Small intestine (tissue), 7 donors: ENCODE measurements at regions not wholly inside any gene's neighbourhood (a gene's known extent, or its start where the extent isn't known, plus 50 kb on each side); places are given as distances from the start of the nearest gene placed in this dataset.

ENCODE experiments used
- DNase-seq, 2 donors: peaks; one replicate each; pipeline versions ENCODE4 v3.0.0 to v3.0.0-alpha.2; 2013
- FAIRE-seq: peaks from 2 replicates; lab custom pipeline; 2012; peaks lifted over from hg19 to GRCh38; lab: Jason Lieb, UNC
- H3K27ac ChIP-seq, 3 donors: one replicate each; pipeline ENCODE4 v1.5.1; 2013; ENCODE audit warnings: low read length in 2 of 3, mild to moderate bottlenecking in 2 of 3, control low read depth in 1 of 3, inconsistent platforms in 1 of 3, low read depth in 1 of 3, moderate library complexity in 1 of 3
- H3K27me3 ChIP-seq, 3 donors: one replicate each; pipeline ENCODE4 v1.6.1; 2013; ENCODE audit warnings: low read length in 3 of 3, inconsistent platforms in 1 of 3; ENCODE audit not compliant: control insufficient read depth in 3 of 3, insufficient read depth in 3 of 3
- H3K36me3 ChIP-seq, 3 donors: one replicate each; pipeline ENCODE4 v1.6.1; 2013; ENCODE audit warnings: low read length in 3 of 3, inconsistent platforms in 1 of 3, low read depth in 1 of 3, mild to moderate bottlenecking in 1 of 3, moderate library complexity in 1 of 3; ENCODE audit not compliant: control insufficient read depth in 3 of 3, insufficient read depth in 2 of 3
- H3K4me1 ChIP-seq, 3 donors: one replicate each; pipeline ENCODE4 v1.6.1; 2013; ENCODE audit warnings: low read length in 2 of 3, inconsistent platforms in 1 of 3, low read depth in 1 of 3, mild to moderate bottlenecking in 1 of 3, moderate library complexity in 1 of 3; ENCODE audit not compliant: control insufficient read depth in 3 of 3, insufficient read depth in 2 of 3
- H3K4me3 ChIP-seq, 3 donors: one replicate each; pipeline ENCODE4 v1.5.1; 2013; ENCODE audit warnings: low read length in 3 of 3, control low read depth in 1 of 3, inconsistent platforms in 1 of 3, low read depth in 1 of 3, mild to moderate bottlenecking in 1 of 3, moderate library complexity in 1 of 3
- H3K9me3 ChIP-seq, 2 donors: one replicate each; pipeline ENCODE4 v1.6.1; 2013; ENCODE audit warnings: low read depth in 1 of 2, low read length in 1 of 2; ENCODE audit not compliant: control insufficient read depth in 2 of 2, insufficient read depth in 1 of 2
- WGBS, 3 donors: extraction: QIAGEN DNeasy Blood & Tissue Kit; methylation state at CpG; one replicate each; pipeline ENCODE4 v1.1.7; 2013; 5-methylcytosine and 5-hydroxymethylcytosine counted together
- donor health status: healthy with polysubstance abuse.
- donor health status: control.
- donor health status: control.
- donor health status: Bipolar disorder and iron deficiency.
- donor health status: healthy.

DNA sequence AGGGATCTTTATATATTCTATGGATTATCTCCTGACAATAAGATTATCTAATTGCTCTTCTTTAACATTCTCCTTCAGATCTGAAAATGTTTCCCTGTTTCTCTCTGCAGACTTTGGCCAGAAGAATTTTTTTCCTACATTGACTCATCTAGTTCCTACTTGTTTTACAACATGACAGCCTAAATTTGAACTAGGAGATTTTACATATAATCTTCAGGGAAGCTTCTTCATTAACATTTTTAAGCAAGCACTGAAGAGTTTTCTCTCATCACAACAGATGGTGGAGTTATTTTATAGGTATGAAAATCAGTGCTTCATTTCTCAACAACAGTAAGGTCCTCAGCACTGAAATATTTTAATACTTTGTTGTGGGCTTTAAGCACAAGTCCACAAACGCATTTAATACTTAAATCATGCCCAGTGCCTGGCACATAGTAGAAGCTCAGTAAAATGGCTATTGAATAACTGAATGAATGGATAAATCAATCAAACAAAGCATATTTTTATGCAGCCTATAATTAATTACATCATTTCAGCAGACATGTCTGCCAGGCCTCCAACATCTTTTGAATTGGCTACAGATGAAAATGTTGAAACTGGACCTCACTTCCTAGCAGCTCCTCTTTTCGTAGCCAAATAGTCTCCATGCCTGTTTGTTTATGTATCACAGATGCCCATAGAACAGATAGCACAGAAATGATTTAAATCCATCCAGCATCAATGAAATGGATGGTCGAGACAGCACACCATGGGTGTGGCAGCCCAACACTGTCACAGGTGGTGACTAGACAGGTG lies 117.3 kb upstream of the POU2AF2 start:
- DNase-seq = no peak
- H3K27me3 ChIP-seq = no peaks in the 10 kb centered on the region
- 53 to 80% (median 66%) methylated on average over 3 of the region's 3 CpGs for WGBS, 3 donors
- H3K9me3 ChIP-seq = no peaks in the 10 kb centered on the region
- FAIRE-seq = no peak
- H3K4me3 ChIP-seq = no peak overlapping the region
- H3K4me1 ChIP-seq = no peaks in the 10 kb centered on the region
- no peak overlapping the region for H3K27ac ChIP-seq
- no peaks in the 10 kb centered on the region for H3K36me3 ChIP-seq

DNA sequence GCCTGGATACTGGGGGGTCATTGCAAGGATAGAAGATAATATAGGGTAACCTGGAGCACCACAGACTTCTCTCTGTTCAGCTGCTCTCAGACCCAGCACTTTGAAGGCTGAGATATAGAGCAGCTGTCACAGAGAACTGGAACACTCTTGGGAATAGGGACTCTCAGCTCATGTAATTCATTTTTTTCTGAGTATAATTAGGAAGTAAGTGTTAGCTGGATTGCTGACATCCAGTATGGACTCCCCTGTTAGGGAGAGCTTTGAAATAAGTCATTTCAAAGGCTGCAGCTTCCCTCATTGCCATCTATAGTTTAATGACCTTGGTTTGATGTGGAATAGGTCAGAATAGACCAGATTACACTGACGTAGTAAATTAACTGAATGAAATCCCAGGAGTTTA lies 120.8 kb upstream of the POU2AF2 start:
- Histone ChIP-seq H3K4me1 (no peaks in the 10 kb centered on the region), H3K9me3 (no peaks in the 10 kb centered on the region), H3K4me3 (no peak overlapping the region), H3K27ac (no peak overlapping the region), H3K27me3 (no peaks in the 10 kb centered on the region), H3K36me3 (no peaks in the 10 kb centered on the region)
- DNase-seq (no peak), FAIRE-seq (no peak)
- WGBS, 3 donors = 53 to 73% (median 69%) methylated on average over 1 of the region's 1 CpG

DNA sequence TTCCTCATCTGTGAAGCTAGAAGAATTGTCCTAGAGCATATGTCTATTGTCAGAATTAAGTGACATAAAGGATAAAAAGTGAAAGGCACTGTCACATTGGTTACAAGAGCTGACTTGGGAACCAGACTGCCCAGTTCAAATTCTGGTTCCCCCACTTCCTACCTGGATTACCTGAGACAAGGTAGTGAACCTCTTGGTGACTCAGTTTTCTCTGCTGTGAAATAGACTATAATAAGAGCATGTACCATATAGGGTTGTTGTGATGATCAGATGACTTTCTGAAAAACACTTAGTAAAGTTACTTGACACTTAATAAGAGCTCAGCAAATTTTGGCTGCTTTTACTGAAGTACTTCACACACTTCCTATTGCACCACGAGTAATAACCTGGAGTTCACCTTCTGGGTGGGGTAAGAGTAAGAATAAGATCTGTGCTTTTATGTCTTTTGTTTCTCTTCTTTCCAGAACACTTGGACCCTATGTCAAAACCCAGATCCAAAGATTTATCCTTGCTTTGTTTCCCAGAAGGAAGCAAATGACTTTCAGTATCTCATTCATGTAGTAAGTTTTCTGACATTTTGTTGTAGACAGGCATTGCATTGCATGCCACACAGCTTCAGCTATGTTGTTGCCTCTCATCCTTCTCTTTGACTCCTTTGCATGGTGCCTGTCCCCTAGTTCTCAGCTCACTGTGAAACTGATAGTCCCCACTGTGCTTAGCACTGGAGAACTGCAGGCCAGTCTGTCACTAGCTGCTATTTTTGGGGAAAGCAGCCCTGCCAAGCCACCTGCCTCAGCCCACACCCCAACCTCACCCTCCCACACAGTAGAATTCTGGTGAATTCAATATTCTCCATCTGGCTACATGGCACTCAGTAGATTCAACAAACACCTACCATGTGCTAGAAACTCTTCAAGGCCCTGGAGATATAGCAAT lies 121.8 kb upstream of the POU2AF2 start:
- H3K27ac ChIP-seq = no peak overlapping the region
- H3K4me1 ChIP-seq = no peaks in the 10 kb centered on the region
- H3K4me3 ChIP-seq = no peak overlapping the region
- DNase-seq (no peak), FAIRE-seq (no peak)
- WGBS, 3 donors = 26 to 36% (median 32%) methylated on average over 1 of the region's 1 CpG
- H3K9me3 ChIP-seq = no peaks in the 10 kb centered on the region
- H3K27me3 ChIP-seq = no peaks in the 10 kb centered on the region
- H3K36me3 ChIP-seq = no peaks in the 10 kb centered on the region

DNA sequence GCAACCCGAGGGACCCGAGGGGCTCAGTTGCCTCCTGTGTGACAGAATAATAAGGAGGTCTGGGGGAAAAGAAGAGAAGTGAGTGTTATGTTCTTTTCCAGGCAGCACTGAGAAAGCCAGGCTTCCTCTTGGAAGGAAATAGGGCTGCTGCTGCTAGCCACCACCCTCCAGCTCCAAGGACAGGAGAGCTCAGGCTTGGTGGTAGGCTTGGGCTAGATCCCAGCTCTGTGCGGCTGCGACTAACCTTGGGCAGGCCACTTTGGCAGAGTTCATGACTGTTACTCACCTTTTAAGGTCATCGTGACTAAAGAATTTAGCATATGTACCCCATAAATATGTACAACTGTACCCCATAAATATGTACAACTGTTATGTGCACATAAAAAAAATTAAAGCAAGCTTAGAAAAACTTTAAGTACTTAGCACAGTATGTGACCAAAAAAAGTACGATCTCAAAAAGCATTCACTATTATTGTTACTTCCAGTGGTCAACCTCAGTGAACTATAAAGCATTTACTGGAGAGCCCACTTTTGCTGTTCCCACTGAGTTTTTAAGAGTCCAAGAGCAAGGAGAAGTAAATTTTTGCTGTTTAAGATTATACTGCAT lies 124.7 kb upstream of the POU2AF2 start:
- Histone ChIP-seq H3K36me3 (no peaks in the 10 kb centered on the region), H3K4me3 (no peak overlapping the region), H3K27me3 (no peaks in the 10 kb centered on the region), H3K27ac (no peak overlapping the region), H3K4me1 (no peaks in the 10 kb centered on the region), H3K9me3 (no peaks in the 10 kb centered on the region)
- DNase-seq (no peak), FAIRE-seq (no peak)
- WGBS, 3 donors = 78 to 80% (median 79%) methylated on average over 6 of the region's 6 CpGs

DNA sequence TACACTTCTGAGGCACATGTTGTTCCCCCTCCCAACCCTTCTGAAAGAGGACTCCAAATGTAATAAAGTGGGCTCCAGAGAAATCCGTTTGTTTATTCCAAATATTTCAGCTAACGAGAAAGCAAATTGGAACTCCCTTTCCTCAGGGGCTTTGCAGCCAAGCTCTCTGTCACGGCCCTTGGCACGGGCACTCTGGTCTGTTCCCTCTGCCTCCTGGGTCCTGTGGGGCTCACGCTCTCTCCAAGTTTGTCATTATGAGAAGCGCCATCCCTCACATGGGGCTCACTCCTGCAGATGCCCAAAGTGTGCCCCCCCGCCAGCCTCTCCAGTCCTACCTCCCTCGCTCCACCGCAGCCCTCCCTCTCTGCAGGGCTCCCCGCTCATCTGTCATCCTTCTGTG lies 125.4 kb upstream of the POU2AF2 start:
- DNase-seq (no peak), FAIRE-seq (no peak)
- Histone ChIP-seq H3K9me3 (no peaks in the 10 kb centered on the region), H3K4me3 (no peak overlapping the region), H3K27me3 (no peaks in the 10 kb centered on the region), H3K4me1 (no peaks in the 10 kb centered on the region), H3K27ac (no peak overlapping the region), H3K36me3 (no peaks in the 10 kb centered on the region)
- 72 to 88% (median 85%) methylated on average over 10 of the region's 10 CpGs for WGBS, 3 donors

GRCh38 chr11:111119751-111120150 lies 125.8 kb upstream of the POU2AF2 start:
- Histone ChIP-seq H3K9me3 (no peaks in the 10 kb centered on the region), H3K4me1 (no peaks in the 10 kb centered on the region), H3K36me3 (no peaks in the 10 kb centered on the region), H3K27ac (no peak overlapping the region), H3K27me3 (no peaks in the 10 kb centered on the region), H3K4me3 (no peak overlapping the region)
- FAIRE-seq (no peak), DNase-seq (no peak)
- WGBS, 3 donors = 69 to 82% (median 80%) methylated on average over 3 of the region's 3 CpGs

- Histone ChIP-seq H3K27me3 (no peaks in the 10 kb centered on the region), H3K4me1 (no peaks in the 10 kb centered on the region), H3K9me3 (no peaks in the 10 kb centered on the region), H3K36me3 (no peaks in the 10 kb centered on the region), H3K4me3 (no peak overlapping the region), H3K27ac (no peak overlapping the region)
- WGBS, 3 donors = 0 to 93% (median 60%) methylated on average over 1 of the region's 1 CpG
- FAIRE-seq = no peak
- no peak for DNase-seq
These were observed 129.6 kb upstream of the POU2AF2 start for GRCh38 chr11:111115890-111116289.

DNA sequence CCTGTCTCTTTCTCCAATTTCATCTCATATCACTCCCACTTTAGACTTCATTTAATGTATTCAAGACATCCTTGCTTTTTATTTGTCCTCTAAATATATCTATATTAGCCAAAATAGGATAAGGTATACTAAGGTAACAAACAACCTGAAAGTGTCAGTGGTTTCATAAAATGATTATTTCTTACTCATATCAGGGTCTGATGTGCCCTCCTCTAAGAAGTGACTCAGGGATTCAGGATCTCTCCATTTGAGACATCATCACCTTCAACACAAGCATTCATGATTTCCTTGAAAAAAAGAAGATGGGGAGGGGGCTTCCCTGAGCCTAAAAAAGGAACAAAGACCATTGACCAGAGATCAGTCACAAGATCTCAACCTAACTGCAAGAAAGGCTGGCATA lies 131.4 kb upstream of the POU2AF2 start:
- FAIRE-seq = no peak
- no peaks in the 10 kb centered on the region for H3K4me1 ChIP-seq
- H3K27me3 ChIP-seq = no peaks in the 10 kb centered on the region
- H3K27ac ChIP-seq = no peak overlapping the region
- DNase-seq = no peak
- H3K4me3 ChIP-seq = no peak overlapping the region
- H3K9me3 ChIP-seq = no peaks in the 10 kb centered on the region
- no peaks in the 10 kb centered on the region for H3K36me3 ChIP-seq
